SK-N-DZ (cell line): ENCODE measurements at regions not wholly inside any gene's neighbourhood (a gene's known extent, or its start where the extent isn't known, plus 50 kb on each side); places are given as distances from the start of the nearest gene placed in this dataset.
"Not testable (repeated sequence)": the region's sequence is repeated elsewhere in the genome, so short reads cannot be mapped to it uniquely, and the experiment has no call there.

Experiments used
- DNase-seq: peaks from one replicate; pipeline ENCODE4 v3.0.0-alpha.2; 2015; ENCODE audit warnings: low spot score

DNA sequence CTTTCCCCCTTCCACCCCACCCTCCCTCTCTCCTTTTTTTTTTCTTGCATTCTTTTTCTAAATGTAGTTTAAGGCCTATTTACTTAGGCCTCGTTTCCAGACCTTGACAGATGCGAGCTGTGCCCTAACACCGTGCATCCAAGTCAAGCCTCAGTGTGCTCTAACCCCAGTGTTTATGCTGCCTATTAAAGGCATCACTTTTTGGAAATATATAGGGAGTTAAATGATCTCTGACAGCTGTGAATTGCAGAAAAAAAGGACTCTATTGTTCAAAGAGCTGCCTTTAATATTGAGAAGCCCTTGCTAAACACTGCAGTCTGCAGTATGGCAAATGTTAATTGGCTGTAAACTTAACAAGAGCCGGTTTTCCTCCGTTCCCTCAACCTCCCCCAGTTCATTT lies 270.4 kb upstream of the TUT7 start:
- no peak for DNase-seq

DNA sequence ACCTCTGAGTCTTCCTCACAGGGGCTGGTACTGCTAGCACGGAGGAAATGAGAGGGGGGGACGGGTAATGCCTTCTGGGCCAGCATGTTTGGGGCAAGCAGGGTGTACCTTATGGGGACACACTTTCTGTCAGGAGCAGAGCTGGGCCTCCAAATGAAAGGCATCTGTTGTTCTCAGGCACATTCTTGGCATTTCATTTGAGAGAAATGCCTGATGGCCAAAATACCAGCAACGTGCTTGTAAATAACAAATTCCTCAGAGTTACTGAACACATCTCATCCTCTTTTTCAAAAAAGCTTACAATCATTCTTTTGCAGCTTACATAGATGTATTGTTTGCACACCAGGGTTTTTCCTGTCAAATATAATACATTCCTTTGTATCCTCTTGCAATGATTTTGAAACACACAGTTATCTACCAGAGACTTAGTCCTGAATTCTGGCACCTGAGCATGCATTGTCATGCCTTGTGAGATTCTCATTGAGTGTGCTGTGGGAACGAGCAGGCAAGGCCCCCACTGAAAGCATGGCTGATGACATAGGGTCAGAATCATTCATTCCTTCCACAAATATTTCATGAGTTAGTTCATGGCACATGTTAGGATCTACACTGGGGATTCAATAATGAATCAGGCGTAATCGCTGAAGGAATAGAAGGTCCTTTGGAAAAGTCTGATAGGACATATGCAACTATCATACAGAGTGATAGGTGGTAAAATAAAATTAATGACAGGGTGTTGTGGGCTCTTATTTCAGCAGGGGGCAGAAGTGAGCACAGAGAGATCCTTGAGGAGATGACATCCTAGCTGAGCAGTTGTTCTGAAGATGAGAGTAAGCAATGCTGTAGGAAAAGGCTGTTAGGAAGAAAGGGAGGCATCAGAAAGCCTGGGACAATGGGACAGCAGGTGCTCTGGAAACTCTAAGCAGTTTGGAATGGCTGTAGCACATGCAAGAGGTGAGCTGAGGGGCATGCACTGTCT lies 260.9 kb upstream of the TUT7 start:
- no peak for DNase-seq

DNA sequence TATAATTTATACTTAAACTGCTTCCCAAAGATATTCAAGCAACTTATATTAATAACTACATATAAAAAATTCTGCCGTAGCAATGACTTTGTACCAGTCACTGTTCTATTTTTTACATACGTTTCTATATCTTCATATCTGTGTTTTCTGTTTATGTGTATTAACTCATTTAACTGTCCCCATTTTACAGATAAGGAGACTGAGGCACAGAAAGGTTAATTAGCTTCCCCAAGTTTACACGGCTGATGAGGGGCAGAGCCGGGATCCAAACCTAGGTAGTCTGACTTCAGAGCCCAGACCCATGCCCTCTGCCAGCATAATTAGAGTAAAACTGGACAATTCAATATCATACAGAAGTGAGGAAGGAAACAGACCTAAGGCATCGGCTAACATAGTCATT lies 259.7 kb upstream of the TUT7 start:
- DNase-seq, result no peak

DNA sequence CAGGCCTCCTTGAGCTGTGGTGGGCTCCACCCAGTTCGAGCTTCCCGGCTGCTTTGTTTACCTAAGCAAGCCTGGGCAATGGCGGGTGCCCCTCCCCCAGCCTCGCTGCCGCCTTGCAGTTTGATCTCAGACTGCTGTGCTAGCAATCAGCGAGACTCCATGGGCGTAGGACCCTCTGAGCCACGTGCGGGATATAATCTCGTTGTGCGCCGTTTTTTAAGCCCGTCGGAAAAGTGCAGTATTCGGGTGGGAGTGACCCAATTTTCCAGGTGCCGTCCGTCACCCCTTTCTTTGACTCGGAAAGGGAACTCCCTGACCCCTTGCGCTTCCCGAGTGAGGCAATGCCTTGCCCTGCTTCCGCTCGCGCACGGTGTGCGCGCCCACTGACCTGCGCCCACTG lies 257.3 kb upstream of the TUT7 start:
- DNase-seq, result not testable (repeated sequence)

DNA sequence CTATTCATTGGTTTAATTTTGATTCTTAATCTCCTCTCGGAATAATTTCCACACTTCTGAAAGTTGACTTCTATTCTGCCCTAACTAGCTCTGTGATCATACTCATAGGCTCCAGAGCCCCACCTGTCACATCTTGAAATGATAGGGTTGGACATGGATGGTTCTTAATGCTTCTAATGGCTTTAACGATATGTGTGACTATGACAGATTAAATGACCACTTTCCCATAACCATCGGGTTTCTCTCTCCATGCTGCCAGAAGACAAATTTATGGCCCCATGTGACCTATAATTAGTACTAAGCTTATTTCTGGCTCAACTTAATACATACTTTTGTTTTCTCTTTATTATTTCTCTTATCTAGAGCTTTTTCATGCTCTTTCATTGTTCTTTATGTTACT lies 251.1 kb upstream of the TUT7 start:
- no peak for DNase-seq

DNA sequence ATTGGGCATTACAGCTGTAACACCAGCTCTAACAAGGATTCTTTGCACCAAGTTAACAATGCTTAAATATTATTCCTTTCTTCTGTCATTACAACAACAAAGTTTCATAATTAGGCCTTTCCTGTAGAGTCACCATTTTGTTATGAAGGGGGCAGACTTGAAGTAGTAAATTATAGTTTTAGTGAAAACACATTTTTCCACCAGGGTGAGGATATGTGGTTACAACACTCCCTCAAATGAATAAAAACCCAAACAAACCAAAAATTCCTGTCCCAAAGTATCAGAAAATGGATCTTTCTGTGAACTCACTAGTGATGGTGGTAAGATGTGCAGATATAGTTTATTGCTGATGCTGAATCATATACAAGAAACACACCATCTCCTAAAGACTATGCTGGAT lies 250.5 kb upstream of the TUT7 start:
- DNase-seq, result no peak

DNA sequence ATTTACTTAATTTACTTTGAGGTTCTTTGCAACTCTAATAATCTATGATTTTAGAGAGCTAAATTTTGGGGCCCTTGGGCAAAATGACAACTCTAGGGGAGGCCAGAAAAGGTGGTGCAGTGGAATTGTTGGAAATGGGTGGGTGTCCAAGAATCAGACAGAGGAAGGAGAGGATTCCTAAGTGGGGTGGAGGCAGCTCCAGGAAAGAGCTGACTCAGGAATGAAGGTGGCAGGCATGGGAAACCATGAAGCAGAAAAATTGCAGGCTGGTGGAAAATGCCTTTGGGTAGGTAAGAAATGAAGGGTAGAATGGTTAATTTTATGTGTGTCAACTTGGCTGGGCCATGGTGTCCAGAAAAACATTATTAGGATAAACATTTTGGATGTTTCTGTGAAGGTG lies 248.5 kb upstream of the TUT7 start:
- DNase-seq, result no peak

DNA sequence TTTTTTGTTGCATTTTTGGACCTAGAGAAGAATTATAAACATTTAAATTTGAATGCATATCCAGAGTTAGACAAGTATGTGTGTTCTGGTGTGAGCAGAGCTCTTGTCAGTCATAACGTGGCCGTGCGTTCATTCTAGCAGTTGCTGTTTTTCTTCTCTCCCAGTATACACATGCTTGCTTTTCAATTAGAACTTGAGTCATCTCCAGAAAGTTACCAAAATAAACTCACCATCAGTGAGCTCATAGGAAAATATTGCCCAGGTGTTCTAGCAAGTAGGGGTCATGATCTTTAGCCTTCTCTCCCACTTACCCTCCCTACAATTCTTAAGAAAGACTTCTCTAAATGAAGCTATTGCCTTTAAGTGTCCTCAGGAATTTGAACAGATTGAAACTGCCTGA lies 247.5 kb upstream of the TUT7 start:
- no peak for DNase-seq

DNA sequence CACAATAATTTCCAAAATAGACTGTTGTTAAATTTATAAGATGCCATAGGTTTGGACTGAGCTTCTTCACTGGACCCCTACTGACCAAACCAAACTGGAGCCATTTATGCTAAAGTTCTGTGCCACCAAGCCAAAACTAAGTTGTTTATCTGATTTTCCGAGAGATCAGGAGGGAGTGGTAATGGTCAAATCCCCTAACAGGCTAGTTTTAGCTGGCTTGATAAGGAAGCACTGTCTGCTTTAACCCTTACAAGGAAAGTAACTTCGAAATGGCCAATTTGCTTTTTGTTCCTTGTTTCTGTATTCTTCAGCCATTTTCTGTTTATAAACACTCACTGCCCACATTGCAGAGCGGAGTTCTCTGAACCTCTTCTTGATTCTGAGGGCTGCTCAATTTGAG lies 246.8 kb upstream of the TUT7 start:
- no peak for DNase-seq

DNA sequence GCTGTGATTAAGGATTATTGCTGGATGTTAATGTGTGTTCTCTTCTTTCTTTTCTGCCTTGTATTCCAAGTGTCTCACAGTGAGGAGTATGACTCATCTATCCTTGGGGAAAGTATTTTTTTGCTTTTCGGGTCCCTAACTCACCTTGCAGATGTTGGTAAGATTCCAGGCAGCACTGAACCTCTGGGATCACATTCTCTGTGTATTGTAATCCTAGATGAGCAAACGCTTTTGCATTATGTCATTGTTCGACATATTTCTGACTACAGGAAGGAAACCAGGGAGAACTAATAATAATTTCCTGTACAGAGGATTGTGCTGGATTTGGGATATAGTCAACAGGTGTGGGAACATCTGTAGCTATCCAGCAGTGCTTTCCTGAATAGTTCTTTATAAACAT lies 246.1 kb upstream of the TUT7 start:
- no peak for DNase-seq

DNA sequence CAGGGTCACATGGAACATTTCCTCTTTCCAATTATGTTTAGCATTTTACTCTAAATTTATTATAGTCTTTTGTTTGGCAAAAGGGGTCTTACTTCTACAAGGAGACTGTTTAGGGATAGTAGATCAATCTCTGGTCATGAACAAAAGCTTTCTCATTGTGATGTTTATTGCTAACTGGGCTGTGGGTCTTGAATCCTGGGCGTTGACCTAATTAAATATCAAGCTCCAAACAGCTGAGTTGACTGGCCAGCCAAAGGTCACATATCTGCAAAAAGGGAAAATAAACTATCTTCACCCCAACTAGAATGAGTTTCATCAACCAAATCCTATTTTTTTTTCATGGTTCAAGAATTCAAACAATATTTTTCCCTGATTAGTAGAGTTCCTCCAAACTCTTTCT lies 245.4 kb upstream of the TUT7 start:
- DNase-seq, result no peak

DNA sequence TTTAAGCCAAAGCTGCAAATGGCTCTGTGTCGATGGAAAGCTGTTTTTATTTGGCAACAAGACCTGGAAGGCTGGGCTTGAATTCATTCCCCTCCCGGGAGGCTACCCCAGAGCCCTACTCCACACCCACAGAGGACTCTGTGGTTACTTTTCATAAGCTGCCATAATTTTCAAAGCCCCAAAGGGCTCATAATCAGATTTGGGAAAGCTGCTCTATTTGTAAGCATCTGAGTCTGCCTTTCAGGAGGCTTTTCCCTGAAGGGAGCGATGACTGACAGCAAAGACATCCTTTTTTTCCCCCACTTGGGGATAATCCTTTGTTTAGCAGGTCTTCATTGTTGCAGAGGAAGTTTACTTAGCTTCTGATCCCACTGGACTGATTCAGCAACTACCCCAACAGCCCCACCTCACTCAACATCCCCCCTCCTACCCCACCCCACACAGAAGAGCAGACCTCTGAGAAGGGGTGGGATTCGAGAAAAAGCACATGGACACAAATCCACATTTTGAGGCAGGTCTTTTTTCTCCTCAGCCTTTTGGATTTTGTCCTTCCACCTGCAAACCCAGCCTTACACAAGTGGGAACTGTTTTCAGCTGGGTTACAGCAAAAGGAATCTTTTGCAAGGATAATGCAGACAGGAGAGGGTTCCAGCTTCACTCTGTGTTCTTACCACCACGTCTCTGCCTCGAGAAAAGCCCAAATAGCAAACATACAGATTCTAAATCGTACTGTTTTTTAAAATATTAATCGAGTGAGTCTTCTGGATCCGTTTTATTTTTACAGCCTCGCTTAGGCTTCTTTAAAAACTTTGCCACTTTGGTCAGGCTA lies 244.4 kb upstream of the TUT7 start:
- no peak for DNase-seq

DNA sequence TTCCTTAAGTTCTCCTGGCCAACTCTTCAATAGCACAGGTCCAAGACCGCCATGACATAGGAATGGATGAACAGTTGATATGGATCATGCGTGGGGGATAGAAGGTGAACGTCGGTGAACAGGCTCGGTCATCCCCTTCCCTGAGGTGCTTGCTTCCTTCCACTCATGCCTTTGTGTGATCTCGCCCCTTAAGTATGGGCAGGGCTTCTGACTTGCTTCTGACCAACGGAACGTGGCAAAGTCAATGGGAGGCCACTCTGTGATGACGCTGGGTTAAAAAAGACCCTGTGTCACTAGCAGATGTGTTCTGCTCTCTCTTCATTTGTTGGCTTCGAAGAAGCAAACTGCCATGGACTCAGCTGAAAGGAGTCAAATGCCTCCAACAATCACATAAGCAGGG lies 240.5 kb upstream of the TUT7 start:
- no peak for DNase-seq

DNA sequence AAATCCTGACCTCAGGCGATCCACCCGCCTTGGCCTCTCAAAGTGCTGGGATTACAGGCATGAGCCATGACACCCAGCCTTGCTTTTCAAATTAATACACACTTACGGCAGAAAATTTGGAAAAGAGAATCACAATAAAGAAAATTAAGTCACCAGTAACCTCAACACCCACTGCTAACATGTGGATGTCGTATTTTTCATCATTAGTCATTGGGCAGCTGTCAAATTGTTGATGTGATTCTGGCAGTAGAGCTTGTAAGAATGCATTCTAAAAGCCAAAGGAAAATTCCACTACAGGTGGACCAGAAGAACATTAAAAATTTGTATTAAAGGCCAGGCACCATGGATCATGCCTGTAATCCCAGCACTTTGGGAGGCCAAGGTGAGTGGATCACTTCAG lies 237.3 kb upstream of the TUT7 start:
- DNase-seq, result no peak

DNA sequence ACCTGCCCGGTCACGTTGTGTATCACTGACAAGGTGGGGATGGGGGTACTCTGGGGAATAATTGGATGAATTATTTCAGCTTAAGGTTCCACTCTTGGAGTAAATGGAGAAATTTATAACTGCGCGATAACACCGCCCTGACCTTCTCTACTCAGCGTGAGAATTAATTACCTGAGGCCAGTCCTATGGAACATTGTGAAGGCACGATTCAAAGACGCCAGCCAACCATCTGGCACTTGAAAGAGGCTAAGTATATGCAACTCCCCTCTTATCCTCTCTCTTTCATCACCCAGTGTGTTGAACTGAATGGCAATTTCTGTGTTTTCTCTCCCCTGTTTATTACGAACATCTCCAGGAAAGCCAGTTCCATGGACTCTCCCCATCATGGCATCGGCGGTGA lies 235.5 kb upstream of the TUT7 start:
- no peak for DNase-seq

DNA sequence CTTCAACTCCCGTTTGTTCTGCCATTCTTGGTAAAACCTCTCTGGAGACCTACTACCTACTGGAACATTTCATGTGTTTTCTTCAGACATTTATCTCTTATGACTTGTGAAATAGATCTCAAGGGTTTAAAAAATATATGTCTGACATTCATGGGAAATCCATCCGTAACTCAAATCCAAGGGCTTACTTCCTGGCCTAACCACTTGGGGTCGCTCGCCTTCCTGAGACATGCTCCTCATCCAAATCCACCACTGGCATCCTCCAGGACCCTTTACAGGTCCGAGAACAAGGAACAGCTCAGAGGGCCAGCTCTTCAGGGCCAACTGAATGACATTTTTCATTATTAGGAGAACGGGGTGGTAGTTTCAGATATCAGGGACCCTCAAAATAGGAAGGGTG lies 235.1 kb upstream of the TUT7 start:
- DNase-seq, result no peak

DNA sequence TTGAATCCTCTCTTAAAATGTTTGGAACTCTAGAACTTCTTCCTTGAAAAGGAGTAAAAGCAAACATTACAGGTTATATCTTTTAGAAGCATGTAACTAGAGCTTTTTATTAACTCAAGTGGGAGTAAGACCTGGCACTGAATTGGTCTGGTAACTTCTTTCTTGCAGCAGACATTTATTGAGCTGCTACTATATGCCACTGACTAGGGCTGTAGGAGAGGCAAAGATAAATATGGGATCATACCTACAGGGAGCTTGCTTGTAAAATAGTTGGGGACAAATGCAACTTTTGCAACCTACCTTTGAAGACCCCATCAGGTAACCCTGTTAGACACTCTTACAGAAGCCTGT lies 231.9 kb upstream of the TUT7 start:
- DNase-seq, result no peak

DNA sequence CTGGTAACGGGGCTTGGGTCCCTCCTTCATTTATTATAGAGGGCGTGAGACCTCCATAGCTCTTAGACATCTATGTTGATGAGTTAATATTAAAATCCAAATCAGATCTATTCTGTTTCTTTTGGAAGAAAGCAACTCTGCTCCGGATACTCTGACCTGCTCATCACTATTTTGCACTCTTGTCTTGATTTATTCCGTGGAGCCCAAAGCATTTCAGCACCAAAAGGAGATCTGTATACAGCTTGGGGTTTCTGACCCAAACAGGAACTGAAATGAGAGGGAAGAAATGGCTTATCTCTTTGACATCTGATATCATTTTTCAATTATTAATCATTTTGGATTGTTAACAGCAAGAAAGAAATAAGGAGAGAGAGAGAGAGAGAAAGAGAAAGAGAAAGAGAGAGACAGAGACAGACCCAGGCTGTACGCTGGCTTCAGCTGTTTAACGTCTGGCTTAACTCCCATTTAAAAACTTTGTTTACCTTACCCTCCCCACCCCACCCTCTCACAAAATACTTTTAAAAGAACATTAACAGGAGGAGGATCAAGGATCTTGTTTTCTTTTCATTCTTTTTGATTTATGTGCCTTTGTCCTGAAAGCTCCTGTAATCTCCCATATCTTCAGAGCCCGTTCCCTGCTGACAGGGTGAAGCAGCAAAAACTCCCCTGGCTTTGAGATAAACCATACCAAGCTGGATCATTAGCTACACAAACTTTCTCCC lies 231.4 kb upstream of the TUT7 start:
- DNase-seq, result no peak

DNA sequence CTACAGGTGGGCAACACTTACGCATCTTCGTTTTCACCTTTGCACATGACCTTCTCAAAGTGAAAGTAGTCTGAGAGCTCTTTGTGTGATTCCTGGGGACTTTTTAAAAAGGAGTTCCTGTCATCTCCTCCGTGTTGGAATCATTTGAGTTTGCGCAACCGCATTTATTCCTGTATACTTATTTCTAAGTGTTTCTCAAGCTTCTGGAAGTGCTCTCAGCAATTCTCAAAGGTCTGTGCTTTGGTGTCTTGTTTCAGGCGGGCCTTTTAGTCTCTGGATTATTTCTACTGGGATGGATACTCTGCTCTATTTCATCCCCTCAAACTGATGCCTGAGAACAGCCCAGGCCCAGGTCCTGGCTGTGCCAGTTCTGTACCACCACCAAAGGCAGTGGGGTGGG lies 226.5 kb upstream of the TUT7 start:
- DNase-seq, result no peak

DNA sequence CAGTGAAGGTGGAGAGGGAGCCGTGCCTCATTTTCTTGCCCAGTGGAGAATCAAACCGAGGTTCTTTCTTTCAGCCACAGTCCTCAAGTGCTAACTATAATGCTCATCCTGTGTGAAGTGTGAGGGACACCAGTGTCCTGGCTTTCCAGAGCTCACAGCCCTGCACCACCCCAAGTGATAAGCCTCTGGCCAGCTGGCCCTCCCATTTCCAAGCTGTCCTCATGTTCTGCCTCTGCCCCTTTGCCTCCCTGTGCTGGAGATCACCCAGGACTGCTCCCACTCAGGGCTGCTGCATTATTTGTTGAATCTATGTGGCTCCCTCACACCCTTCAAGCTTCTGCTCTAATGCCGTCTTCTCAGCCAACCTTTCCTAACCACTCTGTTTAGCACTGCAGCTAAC lies 224.5 kb upstream of the TUT7 start:
- no peak for DNase-seq

DNA sequence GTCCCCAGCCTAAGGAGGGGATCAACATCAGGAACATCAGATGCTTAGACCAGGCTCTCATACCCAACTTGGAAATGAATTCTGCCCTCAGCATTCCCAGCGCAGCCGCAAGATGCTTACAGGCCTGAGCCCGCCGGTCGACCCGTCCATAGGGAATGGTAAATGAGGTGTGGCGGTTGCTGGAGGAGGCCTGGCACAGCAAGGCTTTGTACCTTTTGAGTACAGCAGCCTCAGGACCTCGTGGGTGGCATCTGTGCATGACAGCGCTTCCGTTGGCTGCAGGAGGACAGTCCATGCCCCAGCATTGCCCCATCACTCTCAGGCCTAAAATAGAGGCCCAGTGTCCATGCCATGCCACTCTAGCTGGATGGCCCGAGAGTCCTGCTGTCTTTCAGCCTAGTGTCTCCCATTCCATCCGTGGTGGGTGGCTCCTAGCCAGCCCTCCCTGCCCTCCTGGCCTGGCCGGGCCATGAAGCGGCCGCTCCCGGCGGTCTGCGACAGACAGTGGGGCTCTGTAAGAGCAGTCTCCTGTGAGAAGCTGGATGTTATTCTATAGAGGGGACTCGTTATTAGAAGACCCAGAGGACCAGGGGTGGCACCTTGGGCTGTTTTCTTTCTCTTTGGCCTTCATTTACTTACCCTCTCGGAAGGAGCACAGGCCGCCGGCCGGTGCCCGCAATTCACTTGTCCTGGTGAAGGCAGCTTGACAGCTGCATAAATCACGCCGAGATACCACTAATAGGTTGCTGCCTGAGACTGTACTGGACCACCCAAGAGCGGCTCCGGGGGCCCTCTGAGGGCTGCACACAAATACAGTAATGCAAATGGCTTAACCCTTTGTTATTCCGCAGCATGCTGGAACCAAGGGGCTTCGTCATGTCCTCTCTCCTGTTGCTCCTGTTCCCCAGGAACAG lies 223.5 kb upstream of the TUT7 start:
- no peak for DNase-seq
